ENCODE measurements at regions not wholly inside any gene's neighbourhood (a gene's known extent, or its start where the extent isn't known, plus 50 kb on each side); places are given as distances from the start of the nearest gene placed in this dataset.
"Not testable (repeated sequence)": the region's sequence is repeated elsewhere in the genome, so short reads cannot be mapped to it uniquely, and the experiment has no call there.

GRCh38 chr5:77908787-77909186 lies 132.6 kb upstream of the TBCA start:
- no peak for DNase-seq

- no peak for DNase-seq
Observed at GRCh38 chr5:77907786-77908185, 131.6 kb upstream of the TBCA start.

- no peak for DNase-seq
Observed at GRCh38 chr5:77906806-77907205, 130.7 kb upstream of the TBCA start.

GRCh38 chr5:77904362-77904761 lies 128.2 kb upstream of the TBCA start:
- DNase-seq = no peak

GRCh38 chr5:77900691-77901090 lies 124.6 kb upstream of the TBCA start:
- no peak for DNase-seq

GRCh38 chr5:77898385-77898784 lies 122.2 kb upstream of the TBCA start:
- DNase-seq = no peak

GRCh38 chr5:77896338-77896737 lies 120.2 kb upstream of the TBCA start:
- no peak for DNase-seq

GRCh38 chr5:77894103-77894502 lies 118.0 kb upstream of the TBCA start:
- DNase-seq = not testable (repeated sequence)

GRCh38 chr5:77893225-77893860 lies 117.2 kb upstream of the TBCA start:
- peak in 1 of 2 experiments; percentile 23 for DNase-seq

GRCh38 chr5:77892061-77893010 lies 116.2 kb upstream of the TBCA start:
- DNase-seq = no peak

GRCh38 chr5:77885519-77885918 lies 109.4 kb upstream of the TBCA start:
- no peak for DNase-seq

- no peak for DNase-seq
Observed at GRCh38 chr5:77882670-77883257, 106.6 kb upstream of the TBCA start.

GRCh38 chr5:77881528-77881927 lies 105.4 kb upstream of the TBCA start:
- no peak for DNase-seq

GRCh38 chr5:77877516-77878355 lies 101.6 kb upstream of the TBCA start:
- DNase-seq = no peak

- no peak for DNase-seq
Observed at GRCh38 chr5:77876862-77877502, 100.8 kb upstream of the TBCA start.

- no peak for DNase-seq
Observed at GRCh38 chr5:77876316-77876715, 100.2 kb upstream of the TBCA start.

- no peak for DNase-seq
Observed at GRCh38 chr5:77874691-77875090, 98.6 kb upstream of the TBCA start.

- no peak for DNase-seq
Observed at GRCh38 chr5:77873239-77873638, 97.1 kb upstream of the TBCA start.

- DNase-seq = no peak
Observed at GRCh38 chr5:77871946-77872345, 95.8 kb upstream of the TBCA start.

GRCh38 chr5:77871016-77871415 lies 94.9 kb upstream of the TBCA start:
- DNase-seq = no peak

- peak; percentile 49 to 67 for DNase-seq
Observed at GRCh38 chr5:77869116-77869798, 93.1 kb upstream of the TBCA start.

- peak in 1 of 2 experiments; percentile 34 for DNase-seq
Observed at GRCh38 chr5:77867914-77868313, 91.8 kb upstream of the TBCA start.

Measured in NCI-H446 (cell line).